PC-3 (cell line): ENCODE measurements at regions not wholly inside any gene's neighbourhood (a gene's known extent, or its start where the extent isn't known, plus 50 kb on each side); places are given as distances from the start of the nearest gene placed in this dataset.

Experiments used
- ATAC-seq: fragments of 200-7000 bp; cut with Tn5 transposase; 2 replicates; pipeline ENCODE4 v1.9.1; 2020; ENCODE audit warnings: mild to moderate bottlenecking, moderate library complexity
- BruUV-seq: library from RNA; stranded (reverse); fragments of 400-500 nt; replicated peaks from 2 replicates; lab custom pipeline; 2021; lab: Mats Ljungman, UMichigan
- CTCF ChIA-PET: fragments of 300-600 bp; sonication (Branson Sonifier 250); formaldehyde crosslinking; loops from one replicate; lab custom pipeline; 2022; ENCODE audit warnings: antibody characterized with exemption; lab: Charles Lee
- POLR2A ChIA-PET: fragments of 300-600 bp; sonication (Branson Sonifier 250); formaldehyde crosslinking; loops from one replicate; lab custom pipeline; 2022; ENCODE audit warnings: antibody characterized with exemption; ENCODE audit not compliant: unreplicated experiment; lab: Charles Lee
- DNase-seq: peaks from one replicate; pipeline ENCODE4 v3.0.0-alpha.2; 2015
- H2AFZ ChIP-seq: fragments of 300-600 bp; sonication (generic); 2 replicates; pipeline ENCODE4 v1.6.0; 2016; ENCODE audit warnings: antibody characterized with exemption, low read length
- H3F3A ChIP-seq: fragments of 300-600 bp; sonication (generic); one replicate; pipeline ENCODE4 v1.6.0; 2017; ENCODE audit warnings: antibody characterized with exemption, low read length, control low read depth, mild to moderate bottlenecking; ENCODE audit not compliant: unreplicated experiment
- H3K27ac ChIP-seq: fragments of 300-600 bp; sonication (generic); 2 replicates; pipeline ENCODE4 v1.5.1; 2016; ENCODE audit warnings: mild to moderate bottlenecking, low read length
- H3K27me3 ChIP-seq: fragments of 300-600 bp; sonication (generic); 2 replicates; pipeline ENCODE4 v1.6.1; 2016; ENCODE audit warnings: low read length, mixed read lengths
- H3K36me3 ChIP-seq: fragments of 300-600 bp; sonication (generic); 2 replicates; pipeline ENCODE4 v1.6.1; 2016; ENCODE audit warnings: low read depth, mixed run types, low read length, mixed read lengths
- H3K4me1 ChIP-seq: fragments of 300-600 bp; sonication (generic); 2 replicates; pipeline ENCODE4 v1.5.1; 2016; ENCODE audit warnings: low read length; ENCODE audit not compliant: insufficient read depth
- H3K4me2 ChIP-seq: fragments of 300-600 bp; sonication (generic); 2 replicates; pipeline ENCODE4 v1.6.0; 2016; ENCODE audit warnings: low read length
- H3K4me3 ChIP-seq: fragments of 300-600 bp; sonication (generic); 2 replicates; pipeline ENCODE4 v1.5.1; 2016; ENCODE audit warnings: mild to moderate bottlenecking, low read length, mixed read lengths
- H3K79me2 ChIP-seq: fragments of 300-600 bp; sonication (generic); 2 replicates; pipeline ENCODE4 v1.6.1; 2017; ENCODE audit warnings: low read length, mixed read lengths
- H3K9ac ChIP-seq: fragments of 300-600 bp; sonication (generic); 2 replicates; pipeline ENCODE4 v1.6.0; 2016; ENCODE audit warnings: mild to moderate bottlenecking, low read length
- H3K9me2 ChIP-seq: fragments of 300-600 bp; sonication (generic); replicated peaks from 2 replicates; pipeline ENCODE4 v1.6.1; 2016; ENCODE audit warnings: mixed run types, low read length, mixed read lengths
- H3K9me3 ChIP-seq: fragments of 300-600 bp; sonication (generic); 2 replicates; pipeline ENCODE4 v1.6.1; 2016; ENCODE audit warnings: low read length, mixed read lengths
- H4K20me1 ChIP-seq: fragments of 300-600 bp; sonication (generic); 2 replicates; pipeline ENCODE4 v1.6.1; 2016; ENCODE audit warnings: low read length, mixed read lengths
- EZH2 ChIP-seq: fragments of 300-600 bp; sonication (generic); IDR thresholded peaks from one replicate; pipeline ENCODE4 v1.6.1; 2017; ENCODE audit warnings: antibody characterized with exemption, mild to moderate bottlenecking, low read length; ENCODE audit not compliant: unreplicated experiment
- EZH2phosphoT487 ChIP-seq: fragments of 300-600 bp; sonication (generic); IDR thresholded peaks from 2 replicates; pipeline ENCODE4 v1.6.1; 2018; ENCODE audit warnings: mild to moderate bottlenecking, antibody characterized with exemption, low read length, borderline replicate concordance
- intact Hi-C: fragments of 100-400 bp; cut with micrococcal nuclease; formaldehyde crosslinking; loops from 2 replicates; pipeline ENCODE4 v1.9.0; 2023
- TF ChIP-seq, protein P1 (sequence below): fragments of 300-600 bp; sonication (generic); conservative IDR thresholded peaks from 2 replicates; pipeline ENCODE4 v1.5.1; 2017; ENCODE audit warnings: antibody characterized with exemption, low read depth, mild to moderate bottlenecking, low read length

DNA sequence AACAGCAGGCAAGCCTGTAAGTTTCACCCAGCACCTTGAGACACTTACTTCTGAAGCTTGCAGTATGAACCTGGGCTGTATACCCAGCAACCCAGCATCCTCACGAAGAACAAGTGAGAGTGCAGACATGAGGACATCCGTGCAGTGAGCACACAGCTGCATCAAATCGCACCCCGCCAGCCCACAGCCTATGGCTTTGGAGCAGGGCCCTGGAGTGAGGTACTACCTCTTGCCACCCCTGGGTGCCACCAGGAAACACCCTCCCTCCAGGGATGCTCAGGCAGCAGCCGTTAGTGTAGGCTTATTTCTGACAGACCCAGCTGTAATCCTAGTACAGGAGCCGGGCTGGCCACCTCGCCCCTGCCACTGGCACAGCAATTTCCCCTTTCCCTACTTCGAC, 81.4 kb downstream of the ATPSCKMT start:
- TF ChIP-seq, protein P1, sequence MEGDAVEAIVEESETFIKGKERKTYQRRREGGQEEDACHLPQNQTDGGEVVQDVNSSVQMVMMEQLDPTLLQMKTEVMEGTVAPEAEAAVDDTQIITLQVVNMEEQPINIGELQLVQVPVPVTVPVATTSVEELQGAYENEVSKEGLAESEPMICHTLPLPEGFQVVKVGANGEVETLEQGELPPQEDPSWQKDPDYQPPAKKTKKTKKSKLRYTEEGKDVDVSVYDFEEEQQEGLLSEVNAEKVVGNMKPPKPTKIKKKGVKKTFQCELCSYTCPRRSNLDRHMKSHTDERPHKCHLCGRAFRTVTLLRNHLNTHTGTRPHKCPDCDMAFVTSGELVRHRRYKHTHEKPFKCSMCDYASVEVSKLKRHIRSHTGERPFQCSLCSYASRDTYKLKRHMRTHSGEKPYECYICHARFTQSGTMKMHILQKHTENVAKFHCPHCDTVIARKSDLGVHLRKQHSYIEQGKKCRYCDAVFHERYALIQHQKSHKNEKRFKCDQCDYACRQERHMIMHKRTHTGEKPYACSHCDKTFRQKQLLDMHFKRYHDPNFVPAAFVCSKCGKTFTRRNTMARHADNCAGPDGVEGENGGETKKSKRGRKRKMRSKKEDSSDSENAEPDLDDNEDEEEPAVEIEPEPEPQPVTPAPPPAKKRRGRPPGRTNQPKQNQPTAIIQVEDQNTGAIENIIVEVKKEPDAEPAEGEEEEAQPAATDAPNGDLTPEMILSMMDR: no peak
- TF ChIP-seq EZH2phosphoT487: no peak
- no peak for TF ChIP-seq EZH2
- Histone ChIP-seq H3K36me3 (no peaks in the 10 kb centered on the region), H3K79me2 (no peaks in the 10 kb centered on the region), H3K4me1 (no peaks in the 10 kb centered on the region), H3K9me3 (no peaks in the 10 kb centered on the region), H3K27me3 (no peaks in the 10 kb centered on the region), H3K4me2 (no peak overlapping the region), H3K4me3 (no peak overlapping the region), H2AFZ (no peak overlapping the region), H3K9me2 (no peaks in the 10 kb centered on the region), H3K9ac (no peak overlapping the region), H3F3A (no peaks in the 10 kb centered on the region), H4K20me1 (no peaks in the 10 kb centered on the region), H3K27ac (no peak overlapping the region)
- DNase-seq (no peak), ATAC-seq (no peak)
- ChIA-PET POLR2A (no interaction called here), CTCF (no interaction called here)
- BruUV-seq: no TSS peak
- intact Hi-C loops: no loop called here

DNA sequence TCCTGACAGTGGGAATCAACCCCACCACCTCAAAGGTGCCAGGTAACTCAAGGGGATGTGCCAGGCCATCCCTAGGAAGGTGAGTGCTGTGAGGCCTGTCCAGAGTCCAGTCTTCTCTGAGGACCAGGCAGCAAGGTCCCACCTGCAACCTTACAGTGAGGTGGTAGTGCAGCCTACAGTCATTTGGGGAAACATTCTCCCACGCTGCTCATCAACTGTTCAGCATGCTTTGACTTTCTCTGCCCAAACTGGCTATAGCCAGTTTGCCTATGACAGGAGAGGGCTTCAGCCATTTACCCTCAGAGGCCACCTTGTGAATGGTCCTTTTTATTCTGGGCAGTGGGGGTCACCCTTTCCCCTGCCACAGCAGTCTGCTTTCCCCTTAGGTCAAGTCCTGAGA, 81.9 kb downstream of the ATPSCKMT start:
- no peak overlapping the region for H3K4me3 ChIP-seq
- H3K27ac ChIP-seq: no peak overlapping the region
- H3K36me3 ChIP-seq: no peaks in the 10 kb centered on the region
- DNase-seq (no peak), ATAC-seq (no peak)
- no peaks in the 10 kb centered on the region for H3K79me2 ChIP-seq
- no peaks in the 10 kb centered on the region for H3K27me3 ChIP-seq
- H3F3A ChIP-seq: no peaks in the 10 kb centered on the region
- POLR2A ChIA-PET: no interaction called here
- no peak overlapping the region for H3K9ac ChIP-seq
- H3K4me2 ChIP-seq: no peak overlapping the region
- H3K9me3 ChIP-seq: no peaks in the 10 kb centered on the region
- no TSS peak for BruUV-seq
- intact Hi-C loops: no loop called here
- H3K4me1 ChIP-seq: no peaks in the 10 kb centered on the region
- TF ChIP-seq EZH2 (no peak), EZH2phosphoT487 (no peak)
- TF ChIP-seq, protein P1: no peak
- H2AFZ ChIP-seq: no peak overlapping the region
- no peaks in the 10 kb centered on the region for H3K9me2 ChIP-seq
- CTCF ChIA-PET: no interaction called here
- H4K20me1 ChIP-seq: no peaks in the 10 kb centered on the region

DNA sequence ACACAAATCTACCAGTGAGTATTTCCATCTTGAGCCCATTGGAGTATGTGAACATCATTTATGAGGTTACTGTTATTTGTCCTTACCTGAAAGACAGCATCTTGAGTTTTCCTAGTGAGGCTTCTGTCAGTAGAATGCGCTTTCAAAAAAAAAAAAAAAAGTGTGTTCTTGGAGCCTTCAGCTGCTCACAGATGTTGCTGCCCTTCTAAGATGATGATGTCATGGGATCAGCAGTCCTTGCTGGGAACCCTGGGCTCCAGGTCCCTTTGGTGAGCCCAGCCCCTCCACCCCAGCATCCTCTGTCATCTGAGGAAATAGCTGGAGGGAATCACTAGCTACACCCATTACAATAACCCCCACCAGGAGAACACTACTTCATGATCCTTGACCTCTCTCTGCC, 83.3 kb downstream of the ATPSCKMT start:
- Histone ChIP-seq H3K4me3 (no peak overlapping the region), H3K36me3 (no peaks in the 10 kb centered on the region), H3K27ac (no peak overlapping the region), H3F3A (no peaks in the 10 kb centered on the region), H4K20me1 (no peaks in the 10 kb centered on the region), H3K4me2 (no peak overlapping the region), H3K79me2 (no peaks in the 10 kb centered on the region), H2AFZ (no peak overlapping the region), H3K4me1 (no peaks in the 10 kb centered on the region), H3K9ac (no peak overlapping the region), H3K9me3 (no peaks in the 10 kb centered on the region), H3K27me3 (no peaks in the 10 kb centered on the region), H3K9me2 (no peaks in the 10 kb centered on the region)
- TF ChIP-seq EZH2 (no peak), EZH2phosphoT487 (no peak)
- TF ChIP-seq, protein P1: no peak
- ChIA-PET CTCF (no interaction called here), POLR2A (no interaction called here)
- DNase-seq (no peak), ATAC-seq (no peak)
- intact Hi-C loops: no loop called here
- no TSS peak for BruUV-seq
